CD14-positive monocyte (primary cell): ENCODE measurements at regions not wholly inside any gene's neighbourhood (a gene's known extent, or its start where the extent isn't known, plus 50 kb on each side); places are given as distances from the start of the nearest gene placed in this dataset.

ENCODE experiments used
- DNase-seq, 3 donors: peaks; one replicate each; pipeline ENCODE4 v3.0.0-alpha.2; 2011 to 2022
- H2AFZ ChIP-seq: 2 replicates; pipeline ENCODE4 v1.6.0; 2012; ENCODE audit warnings: mild to moderate bottlenecking, low read depth, low read length, inconsistent platforms; ENCODE audit not compliant: insufficient read depth, poor library complexity, severe bottlenecking
- H3K27ac ChIP-seq, 2 donors: 1 replicate in 1 of 2; 2 replicates in 1 of 2; pipeline ENCODE4 v1.5.1; 2012 to 2013; ENCODE audit warnings: low read length in 2 of 2, control low read depth in 1 of 2, inconsistent platforms in 1 of 2, low read depth in 1 of 2, mild to moderate bottlenecking in 1 of 2
- H3K27me3 ChIP-seq, 2 donors: one replicate each; pipeline versions ENCODE4 v1.6.0 to v1.6.1; 2011 to 2013; ENCODE audit warnings: low read length in 2 of 2; ENCODE audit not compliant: control insufficient read depth in 2 of 2, insufficient read depth in 2 of 2
- H3K36me3 ChIP-seq, 2 donors: replicated peaks in 1 of 2; 1 replicate in 1 of 2; 2 replicates in 1 of 2; pipeline versions ENCODE4 v1.5.1 to v1.6.1; 2012 to 2013; ENCODE audit warnings: low read length in 2 of 2, control low read depth in 1 of 2, inconsistent platforms in 1 of 2, mild to moderate bottlenecking in 1 of 2; ENCODE audit not compliant: insufficient read depth in 2 of 2, control insufficient read depth in 1 of 2
- H3K4me1 ChIP-seq, 2 donors: 1 replicate in 1 of 2; 2 replicates in 1 of 2; pipeline versions ENCODE4 v1.5.1 to v1.6.1; 2012 to 2013; ENCODE audit warnings: low read length in 2 of 2, control low read depth in 1 of 2, inconsistent platforms in 1 of 2, mild to moderate bottlenecking in 1 of 2, moderate library complexity in 1 of 2; ENCODE audit not compliant: insufficient read depth in 2 of 2, control insufficient read depth in 1 of 2
- H3K4me2 ChIP-seq: replicated peaks from 2 replicates; pipeline ENCODE3; 2012; ENCODE audit warnings: low read length, moderate library complexity, mild to moderate bottlenecking; ENCODE audit not compliant: poor library complexity, severe bottlenecking; ENCODE audit errors: extremely low read depth
- H3K4me3 ChIP-seq, 3 experiments: fragments of 200-600 bp in 1 of 3; sonication (generic) in 1 of 3; replicated peaks in 1 of 3; 1 replicate in 2 of 3; 2 replicates in 1 of 3; pipeline ENCODE4 v1.5.1; 2011 to 2013; ENCODE audit warnings: low read length in 3 of 3, mild to moderate bottlenecking in 3 of 3, control low read depth in 2 of 3, low read depth in 2 of 3, inconsistent platforms in 1 of 3, moderate library complexity in 1 of 3
- H3K79me2 ChIP-seq: 2 replicates; pipeline ENCODE4 v1.6.0; 2012; ENCODE audit warnings: mild to moderate bottlenecking, control low read depth, inconsistent platforms, low read length, moderate library complexity; ENCODE audit not compliant: insufficient read depth
- H3K9ac ChIP-seq: 2 replicates; pipeline ENCODE4 v1.6.0; 2017; ENCODE audit warnings: low read length, mild to moderate bottlenecking; ENCODE audit not compliant: insufficient read depth, poor library complexity, severe bottlenecking
- H3K9me3 ChIP-seq, 2 donors: replicated peaks in 1 of 2; 1 replicate in 1 of 2; 2 replicates in 1 of 2; pipeline versions ENCODE4 v1.5.1 to v1.6.1; 2012 to 2013; ENCODE audit warnings: low read length in 2 of 2, control low read depth in 1 of 2; ENCODE audit not compliant: control insufficient read depth in 1 of 2, insufficient read depth in 1 of 2
- H4K20me1 ChIP-seq: 2 replicates; pipeline ENCODE4 v1.6.0; 2012; ENCODE audit warnings: mild to moderate bottlenecking, low read length, control low read depth, moderate library complexity; ENCODE audit not compliant: insufficient read depth
- H3K27ac Mint-ChIP-seq, 7 donors: one replicate each; pipeline ENCODE4 v1.8.0; 2020; ENCODE audit warnings: mild to moderate bottlenecking in 7 of 7, mixed read lengths in 7 of 7, moderate library complexity in 6 of 7, inconsistent platforms in 2 of 7
- H3K27me3 Mint-ChIP-seq, 3 donors: one replicate each; pipeline ENCODE4 v1.8.0; 2021 to 2022; ENCODE audit warnings: low read depth in 3 of 3, mild to moderate bottlenecking in 3 of 3, mixed read lengths in 3 of 3, moderate library complexity in 3 of 3, inconsistent platforms in 1 of 3
- H3K36me3 Mint-ChIP-seq, 2 donors: one replicate each; pipeline ENCODE4 v1.8.0; 2020; ENCODE audit warnings: mixed read lengths in 2 of 2, inconsistent platforms in 1 of 2, mild to moderate bottlenecking in 1 of 2
- H3K4me1 Mint-ChIP-seq: one replicate; pipeline ENCODE4 v1.8.0; 2020; ENCODE audit warnings: mild to moderate bottlenecking, mixed read lengths
- H3K4me3 Mint-ChIP-seq, 2 donors: one replicate each; pipeline ENCODE4 v1.8.0; 2020; ENCODE audit warnings: mild to moderate bottlenecking in 2 of 2, mixed read lengths in 2 of 2, moderate library complexity in 1 of 2
- H3K9me3 Mint-ChIP-seq, 7 donors: one replicate each; pipeline ENCODE4 v1.8.0; 2020 to 2022; ENCODE audit warnings: mixed read lengths in 7 of 7, mild to moderate bottlenecking in 6 of 7, moderate library complexity in 6 of 7, inconsistent platforms in 2 of 7
- CTCF ChIP-seq: fragments of 200-600 bp; IDR thresholded peaks from one replicate; pipeline ENCODE4 v1.8.0; 2022; ENCODE audit warnings: antibody characterized with exemption, mild to moderate bottlenecking
- WGBS: methylation state at CpG from one replicate; pipeline ENCODE4 v1.1.5; 2013; ENCODE audit warnings: missing lambda C conversion rate; ENCODE audit not compliant: insufficient coverage; 5-methylcytosine and 5-hydroxymethylcytosine counted together
- intact Hi-C, 2 donors: fragments of 100-400 bp; cut with micrococcal nuclease; formaldehyde crosslinking; loops; one replicate each; pipeline versions ENCODE4 v1.15.0 to v1.15.1; 2023

DNA sequence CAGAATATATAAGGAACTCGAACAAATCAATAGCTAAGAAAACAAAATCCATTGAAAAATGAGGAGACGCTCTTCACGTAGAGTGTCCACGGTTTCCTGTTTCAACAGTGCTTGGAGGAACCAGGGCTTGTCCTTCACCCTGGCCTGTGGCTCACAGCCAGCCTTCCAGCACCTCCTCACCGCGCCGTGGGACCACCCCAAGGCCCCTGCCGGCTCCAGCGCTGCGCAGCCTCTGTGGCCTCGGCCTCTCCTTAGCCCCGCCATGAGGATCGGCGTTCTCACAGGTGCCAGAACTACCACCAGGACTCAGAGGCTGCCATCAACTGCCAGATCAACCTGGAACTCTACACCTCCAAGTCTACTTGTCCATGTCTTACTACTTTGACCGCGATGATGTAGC lies 52.5 kb upstream of the CTSO start:
- TF ChIP-seq CTCF = no peak
- Histone ChIP-seq H3K9ac (no peak overlapping the region), H3K27me3 (no peaks in the 10 kb centered on the region), H3K36me3 (no peaks in the 10 kb centered on the region), H2AFZ (no peak overlapping the region), H3K4me2 (no peak overlapping the region), H3K9me3 (peaks cover 4 to 7% of the 10 kb centered on the region in 2 donors), H4K20me1 (no peaks in the 10 kb centered on the region), H3K4me1 (no peaks in the 10 kb centered on the region), H3K4me3 (no peak overlapping the region), H3K27ac (no peak overlapping the region), H3K79me2 (no peaks in the 10 kb centered on the region)
- 89% methylated on average over 15 of the region's 16 CpGs for WGBS
- Mint-ChIP-seq H3K27ac (no peak overlapping the region), H3K4me3 (no peak overlapping the region), H3K36me3 (no peaks in the 10 kb centered on the region), H3K27me3 (peaks cover 0 to 2% (median 0%) of the 10 kb centered on the region in 3 donors), H3K4me1 (no peaks in the 10 kb centered on the region), H3K9me3 (peaks cover 0 to 12% (median 7%) of the 10 kb centered on the region in 7 donors)
- DNase-seq = no peak
- intact Hi-C loops = no loop called here
